H54 (cell line): ENCODE measurements at regions not wholly inside any gene's neighbourhood (a gene's known extent, or its start where the extent isn't known, plus 50 kb on each side); places are given as distances from the start of the nearest gene placed in this dataset.

Experiments used
- DNase-seq: peaks from one replicate; pipeline ENCODE4 v3.0.0; 2011; ENCODE audit warnings: low spot score, mixed read lengths; ENCODE audit not compliant: insufficient read length
- FAIRE-seq: peaks from 3 replicates; lab custom pipeline; 2011; peaks lifted over from hg19 to GRCh38; lab: Jason Lieb, UNC
- POLR2A ChIP-seq: IDR thresholded peaks from 2 replicates; pipeline ENCODE4 v1.6.1; 2011; ENCODE audit warnings: low read depth, mild to moderate bottlenecking, low read length

DNA sequence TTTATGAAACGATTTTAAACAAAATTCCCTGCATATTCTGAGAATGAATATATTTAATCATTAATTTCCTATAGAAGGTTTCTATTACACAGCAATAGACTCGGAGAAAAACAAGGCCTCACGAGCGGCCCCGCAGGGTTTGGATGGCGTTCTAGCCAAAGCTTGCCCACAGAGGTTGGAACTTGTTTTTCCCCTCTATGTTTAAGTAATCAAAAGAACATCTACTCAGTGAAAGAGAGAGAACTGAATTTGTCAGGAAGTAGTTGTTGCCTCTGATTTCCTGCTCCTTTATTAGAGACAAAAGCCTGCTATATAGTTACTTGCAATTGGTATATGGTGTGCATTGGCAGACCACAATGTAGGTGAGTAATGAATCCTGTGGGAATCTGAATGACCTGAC, 82.1 kb upstream of the HEY2 start:
- no peak for TF ChIP-seq POLR2A
- FAIRE-seq: no peak
- no peak for DNase-seq

DNA sequence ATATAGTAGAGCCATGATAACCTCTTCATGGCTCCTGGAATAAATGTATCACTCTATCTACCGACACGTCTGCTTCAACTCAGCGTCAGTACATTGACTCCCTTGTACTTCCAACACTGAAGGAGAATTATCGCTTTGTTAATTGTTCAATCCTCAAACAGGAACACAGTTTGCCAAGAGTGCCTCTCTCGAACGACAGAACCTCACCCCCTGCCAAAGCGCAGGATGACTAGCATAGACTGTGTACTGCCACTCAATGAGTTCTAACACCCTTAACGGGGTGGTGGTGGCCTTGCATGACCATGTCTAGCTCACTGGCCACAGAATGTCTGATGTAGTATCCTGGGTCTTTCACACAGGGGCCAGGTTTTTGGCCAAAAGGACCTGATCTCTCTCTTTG, 81.4 kb upstream of the HEY2 start:
- DNase-seq (no peak), FAIRE-seq (no peak)
- TF ChIP-seq POLR2A: no peak

DNA sequence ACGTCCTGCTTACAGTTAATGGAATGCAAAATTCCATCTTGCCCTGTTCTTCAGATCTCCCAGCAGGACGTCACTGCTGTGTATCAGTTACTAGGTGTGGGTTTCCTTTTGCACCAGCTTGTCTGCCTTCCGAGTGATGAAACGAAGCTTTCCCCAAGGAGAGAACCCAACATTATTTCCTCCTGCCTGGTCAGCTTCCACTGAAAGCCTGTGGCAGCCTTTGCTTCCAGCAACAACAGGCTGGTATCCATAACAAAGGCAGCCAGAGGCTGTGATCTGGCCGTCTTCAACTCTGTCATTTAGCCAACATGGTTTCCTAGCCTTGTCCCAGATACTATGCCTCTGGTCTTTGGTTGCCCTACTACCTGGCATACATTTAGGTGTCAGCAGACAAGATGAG, 78.9 kb upstream of the HEY2 start:
- TF ChIP-seq POLR2A: no peak
- FAIRE-seq (no peak), DNase-seq (no peak)

DNA sequence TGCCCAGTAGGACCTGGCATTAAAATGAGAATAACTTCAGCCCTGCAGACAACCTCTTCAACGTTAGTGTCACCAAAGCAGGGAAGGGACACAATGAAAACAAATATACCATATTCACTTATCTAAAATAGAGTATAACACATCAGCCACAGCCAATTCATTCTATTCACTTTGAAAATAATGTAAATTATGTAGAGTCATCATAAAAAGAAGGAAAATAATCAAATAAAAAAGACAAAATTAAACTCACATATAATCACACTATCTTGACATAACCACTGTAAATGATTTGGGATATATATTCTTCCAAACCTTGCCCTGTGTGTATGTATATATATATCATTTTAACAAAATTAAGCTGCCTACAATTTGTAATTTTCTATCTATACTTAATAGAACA, 78.1 kb upstream of the HEY2 start:
- DNase-seq (no peak), FAIRE-seq (no peak)
- TF ChIP-seq POLR2A: no peak

DNA sequence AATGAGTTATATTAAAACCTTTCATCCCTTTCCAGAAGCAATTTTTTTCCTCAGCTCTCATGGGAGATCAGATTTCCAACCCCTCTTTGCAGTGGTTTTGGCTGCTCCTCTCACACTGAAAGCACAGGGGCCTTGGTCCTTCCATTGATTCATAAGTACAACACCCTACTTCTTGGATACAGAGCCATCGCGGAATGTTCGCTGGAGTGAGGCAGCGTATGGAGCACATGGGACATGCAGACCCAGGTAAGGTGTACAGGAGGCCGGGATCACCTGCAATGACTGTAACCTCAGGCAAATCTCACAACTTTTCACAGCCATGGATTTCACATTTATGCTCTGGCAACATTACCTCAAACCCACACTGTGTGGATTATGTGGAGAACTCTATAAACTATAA, 75.2 kb upstream of the HEY2 start:
- DNase-seq (no peak), FAIRE-seq (no peak)
- TF ChIP-seq POLR2A: no peak

DNA sequence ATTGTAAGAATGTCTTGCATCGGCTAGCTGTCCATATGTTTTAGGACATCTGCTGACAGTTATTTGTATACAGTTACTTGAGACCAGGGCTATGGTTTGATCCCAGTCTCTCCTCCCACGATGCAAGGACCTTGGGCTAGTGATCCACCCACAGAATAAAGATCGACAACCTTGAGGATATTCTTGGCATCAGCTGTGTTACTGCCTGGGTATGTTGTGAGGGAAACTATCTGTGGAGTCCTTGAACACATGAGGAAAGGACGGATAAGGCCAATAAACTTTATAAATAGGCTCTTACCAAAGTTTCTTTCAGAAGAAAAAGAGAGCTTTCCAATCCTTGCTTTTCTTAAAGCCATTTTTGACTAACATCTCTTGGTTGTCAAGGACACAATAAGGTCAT, 70.8 kb upstream of the HEY2 start:
- DNase-seq: no peak
- no peak for TF ChIP-seq POLR2A
- FAIRE-seq: no peak

DNA sequence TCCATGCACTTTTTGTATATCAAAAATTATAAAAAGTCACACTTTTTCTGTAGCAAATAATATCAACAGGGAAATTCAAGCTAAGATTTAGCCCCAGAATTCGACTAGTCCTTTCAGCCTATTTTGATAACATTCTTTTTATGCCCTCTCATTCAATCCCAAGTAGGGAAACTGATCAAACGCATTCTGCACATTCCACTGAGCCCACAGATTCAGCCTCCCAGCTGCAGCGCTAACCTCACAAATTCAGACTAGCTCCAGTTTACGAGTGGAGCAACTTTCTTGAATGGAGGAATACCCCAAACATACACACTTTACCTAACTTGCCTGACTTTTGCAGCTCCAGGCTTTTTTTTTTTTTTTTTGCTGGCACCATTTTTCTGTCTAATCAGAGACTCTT, 70.3 kb upstream of the HEY2 start:
- no peak for DNase-seq
- FAIRE-seq: no peak
- no peak for TF ChIP-seq POLR2A

DNA sequence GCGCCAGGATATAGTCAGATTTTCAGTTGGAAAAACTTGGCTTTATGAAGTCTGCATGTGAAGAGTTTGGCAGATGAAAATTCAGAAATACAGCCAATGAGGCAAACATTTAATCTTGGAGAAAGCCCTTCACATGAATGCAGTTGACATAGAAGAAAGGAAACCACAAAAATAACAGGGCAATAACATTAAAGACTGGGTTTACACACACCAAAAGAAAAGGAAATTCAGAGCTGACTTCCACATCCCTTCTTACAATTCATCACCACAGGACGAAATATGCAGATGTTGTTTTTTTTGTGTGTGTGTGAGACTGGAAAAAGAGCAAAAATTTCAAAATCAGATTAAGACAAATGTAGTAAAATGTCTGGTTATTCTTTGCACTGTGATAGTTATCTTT, 69.8 kb upstream of the HEY2 start:
- FAIRE-seq: no peak
- TF ChIP-seq POLR2A: no peak
- no peak for DNase-seq

DNA sequence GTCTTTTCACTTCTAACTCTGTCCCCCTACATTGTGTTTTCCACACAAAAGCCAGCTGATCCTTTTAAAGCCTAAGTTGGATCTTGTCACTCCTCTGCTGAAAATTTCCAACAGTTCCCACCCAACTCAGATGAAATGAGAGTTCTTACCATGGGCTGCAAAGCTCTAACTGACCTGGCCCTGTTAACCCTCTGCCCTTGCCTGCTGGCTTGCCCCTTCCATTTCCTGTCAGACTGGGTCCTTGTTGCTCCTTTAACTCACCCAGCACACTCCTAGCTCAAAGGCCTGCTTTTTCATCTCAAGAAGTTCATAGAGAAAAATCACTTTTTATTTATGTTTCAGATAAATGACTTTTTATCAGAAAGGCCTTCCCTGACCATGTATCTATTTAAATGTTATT, 66.5 kb upstream of the HEY2 start:
- DNase-seq (no peak), FAIRE-seq (no peak)

DNA sequence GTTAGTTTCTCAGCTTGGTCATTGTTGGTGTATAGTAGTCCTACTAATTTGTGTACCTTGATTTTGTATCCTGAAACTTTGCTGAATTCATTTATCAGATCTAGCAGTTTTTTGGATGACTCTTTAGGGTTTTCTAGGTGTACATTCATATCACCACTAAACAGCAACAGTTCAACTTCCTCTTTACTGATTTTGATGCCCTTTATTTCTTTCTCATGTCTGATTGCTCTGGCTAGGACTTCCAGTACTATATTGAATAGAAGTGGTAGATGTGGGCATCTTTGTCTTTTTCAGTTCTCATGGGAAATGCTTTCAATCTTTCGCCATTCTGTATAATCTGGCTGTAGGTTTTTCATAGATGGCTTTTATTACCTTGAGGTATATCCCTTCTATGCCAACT, 61.3 kb upstream of the HEY2 start:
- no peak for FAIRE-seq
- TF ChIP-seq POLR2A: no peak

More for the DNA sequence above, 66.5 kb upstream of the HEY2 start:
- TF ChIP-seq POLR2A: no peak

DNA sequence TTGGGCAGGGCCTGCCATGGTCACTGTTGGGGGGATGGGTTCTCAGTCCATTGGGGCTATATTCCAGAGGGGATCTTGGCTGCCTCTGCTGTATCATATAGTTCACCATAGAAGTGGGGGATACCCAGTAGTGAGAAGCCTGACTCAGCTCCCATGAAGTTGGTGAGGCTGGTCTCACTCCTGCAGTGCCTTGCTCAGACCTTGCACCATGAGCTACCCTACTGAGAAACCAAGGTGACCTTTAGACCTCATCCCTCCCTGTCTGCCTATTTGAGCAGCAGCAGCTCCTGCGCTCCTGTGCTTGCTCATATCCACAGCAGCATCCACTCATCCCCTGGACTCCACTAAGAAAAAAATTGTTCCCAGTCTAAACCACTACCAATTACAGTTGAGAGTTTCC, 56.0 kb upstream of the HEY2 start:
- DNase-seq (no peak), FAIRE-seq (no peak)
- TF ChIP-seq POLR2A: no peak

More for the DNA sequence above, 61.3 kb upstream of the HEY2 start:
- DNase-seq: no peak

DNA sequence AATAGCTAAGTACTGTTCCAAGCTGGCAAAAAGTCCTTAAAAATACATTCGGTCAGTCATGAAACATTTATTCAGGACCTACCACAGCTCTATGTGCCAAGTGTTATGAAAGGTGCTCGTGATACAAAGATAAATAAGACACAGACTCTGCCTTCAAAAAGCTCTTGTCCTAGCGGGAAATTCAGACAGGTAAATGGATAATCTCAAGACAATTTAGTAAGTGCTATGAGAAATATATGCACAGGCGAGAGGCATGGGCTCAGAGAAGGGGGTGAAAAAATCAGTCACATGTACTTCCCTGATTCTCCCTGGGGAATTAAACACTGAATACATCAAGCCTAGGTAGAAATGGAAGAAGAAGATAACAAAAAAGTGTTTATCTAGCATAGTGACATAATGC, 49.8 kb upstream of the HEY2 start:
- FAIRE-seq: no peak
- TF ChIP-seq POLR2A: no peak

More for the DNA sequence above, 49.8 kb upstream of the HEY2 start:
- DNase-seq: no peak
